ENCODE measurements at regions not wholly inside any gene's neighbourhood (a gene's known extent, or its start where the extent isn't known, plus 50 kb on each side); places are given as distances from the start of the nearest gene placed in this dataset.
A peak's percentile ranks its signal among the peaks of the same experiment; 100 is the strongest.

- no peak for DNase-seq
Measured at GRCh38 chr22:47943729-47944700, 1181.6 kb downstream of the TBC1D22A start.

- no peak for DNase-seq
Measured at GRCh38 chr22:47940211-47940610, 1177.8 kb downstream of the TBC1D22A start.

DNA sequence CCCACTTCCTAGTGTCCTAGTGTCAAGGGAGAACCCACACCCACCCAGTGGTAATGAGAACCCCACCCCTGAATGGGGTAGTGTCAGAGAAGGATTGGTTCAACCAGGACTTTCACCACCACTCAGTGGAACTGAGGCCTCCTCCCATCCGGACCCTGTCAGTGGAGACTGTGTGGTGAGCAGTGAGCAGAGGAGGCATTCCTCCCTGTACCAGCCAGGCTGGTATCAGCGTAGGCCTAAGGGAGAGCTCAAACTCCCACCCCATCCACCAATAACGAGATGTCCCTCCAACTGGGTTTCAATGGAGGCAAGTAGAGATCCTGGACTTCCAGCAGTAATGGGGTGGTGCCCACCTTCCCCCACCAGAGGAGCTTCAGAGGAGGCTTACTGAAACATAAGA, 1171.4 kb downstream of the TBC1D22A start:
- no peak for DNase-seq

DNA sequence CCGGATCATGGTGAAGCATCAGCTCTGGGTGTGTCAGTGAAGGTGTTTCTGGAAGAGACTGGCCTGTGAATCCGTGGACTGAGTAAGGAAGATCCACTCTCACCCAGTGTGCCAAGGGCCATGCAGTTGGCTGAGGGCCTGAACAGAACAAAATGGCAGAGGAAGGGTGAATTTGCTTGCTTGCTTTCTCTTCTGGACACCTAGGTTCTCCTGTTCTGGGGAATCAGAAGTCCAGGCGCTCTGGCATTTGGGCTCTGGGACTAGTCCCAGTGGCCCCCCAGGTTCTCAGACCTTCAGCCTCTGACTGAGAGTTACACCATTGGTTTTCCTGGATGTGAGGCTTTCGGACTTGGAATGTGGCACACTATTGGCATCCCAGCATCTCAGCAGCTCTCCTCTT, 1170.8 kb downstream of the TBC1D22A start:
- DNase-seq, result no peak

- DNase-seq, result no peak
Measured at GRCh38 chr22:47929646-47930185, 1167.3 kb downstream of the TBC1D22A start.

GRCh38 chr22:47929073-47929472, 1166.6 kb downstream of the TBC1D22A start:
- DNase-seq, result no peak

- DNase-seq, result no peak
Measured at GRCh38 chr22:47928631-47929030, 1166.2 kb downstream of the TBC1D22A start.

GRCh38 chr22:47927648-47928210, 1165.3 kb downstream of the TBC1D22A start:
- DNase-seq, result no peak

GRCh38 chr22:47923011-47923427, 1160.6 kb downstream of the TBC1D22A start:
- no peak for DNase-seq

GRCh38 chr22:47921906-47922305, 1159.5 kb downstream of the TBC1D22A start:
- no peak for DNase-seq

DNA sequence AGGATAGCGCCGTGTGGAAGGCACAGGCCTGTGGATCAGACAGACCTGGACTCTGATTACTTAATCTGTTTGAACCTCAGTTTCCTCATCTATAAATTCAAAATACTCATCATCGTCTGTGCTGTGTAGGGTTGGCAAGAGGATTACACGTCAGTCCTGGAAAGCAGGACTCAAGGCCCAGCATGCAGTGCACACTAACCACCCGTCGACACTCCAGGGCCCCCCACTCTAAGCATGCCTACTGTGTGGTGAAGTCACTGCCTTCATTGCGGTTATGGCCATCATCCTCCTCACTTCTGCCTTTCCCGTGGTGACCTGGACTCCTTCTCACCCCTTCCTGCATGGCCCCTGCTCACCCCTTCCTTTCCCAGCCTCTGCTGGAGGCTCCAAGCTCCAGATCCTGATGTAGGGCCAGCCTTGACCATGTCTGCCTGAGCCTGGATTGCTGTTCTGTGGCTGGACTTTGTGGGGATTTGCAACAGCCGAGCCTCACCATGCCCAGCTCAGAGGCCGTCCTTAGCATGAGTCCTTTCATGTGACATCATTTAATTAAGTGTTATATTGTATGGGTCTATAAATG, 1158.0 kb downstream of the TBC1D22A start:
- no peak for DNase-seq

DNA sequence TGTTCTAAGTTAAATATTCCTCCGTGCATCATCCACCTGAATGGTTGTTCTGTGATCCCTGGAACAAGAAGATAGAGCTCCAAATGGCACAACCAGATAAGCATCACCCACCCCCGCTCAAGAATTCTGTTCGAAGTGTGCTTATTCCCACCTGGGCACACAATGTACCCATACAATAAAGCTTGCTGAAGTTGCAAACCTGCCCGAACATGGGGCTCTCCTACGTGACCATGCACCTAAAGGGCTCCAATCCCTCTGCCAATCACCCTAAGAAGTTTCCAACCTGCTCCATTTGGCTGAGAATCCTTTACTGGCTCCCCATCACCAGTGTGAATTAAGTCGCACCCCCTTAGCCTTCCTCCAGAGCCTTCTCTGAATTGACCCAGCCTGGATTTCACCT, 1157.4 kb downstream of the TBC1D22A start:
- DNase-seq, result no peak

DNA sequence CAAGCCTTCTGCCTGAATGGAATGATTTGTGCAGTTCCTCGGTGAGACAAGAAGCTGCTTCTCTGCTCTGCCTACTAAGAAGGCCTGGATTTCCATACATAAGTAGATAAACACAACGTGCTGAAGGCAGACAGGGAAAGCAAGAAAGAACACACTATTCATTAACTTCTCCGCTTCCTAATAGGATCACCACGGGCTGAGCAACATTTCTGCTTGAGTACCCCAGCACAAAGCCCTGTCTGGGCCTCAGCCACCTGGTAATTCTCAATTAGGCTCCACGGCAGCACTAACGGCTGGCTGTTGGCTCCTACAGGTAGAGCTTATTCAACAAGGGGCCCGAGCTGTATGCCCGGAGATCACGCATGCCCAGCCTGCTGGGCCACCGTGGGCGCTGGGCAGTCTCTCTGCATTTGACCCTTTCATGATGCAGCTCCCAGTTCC, 1156.6 kb downstream of the TBC1D22A start:
- DNase-seq, result peak; percentile 4

- DNase-seq, result no peak
Measured at GRCh38 chr22:47918276-47918921, 1155.9 kb downstream of the TBC1D22A start.

DNA sequence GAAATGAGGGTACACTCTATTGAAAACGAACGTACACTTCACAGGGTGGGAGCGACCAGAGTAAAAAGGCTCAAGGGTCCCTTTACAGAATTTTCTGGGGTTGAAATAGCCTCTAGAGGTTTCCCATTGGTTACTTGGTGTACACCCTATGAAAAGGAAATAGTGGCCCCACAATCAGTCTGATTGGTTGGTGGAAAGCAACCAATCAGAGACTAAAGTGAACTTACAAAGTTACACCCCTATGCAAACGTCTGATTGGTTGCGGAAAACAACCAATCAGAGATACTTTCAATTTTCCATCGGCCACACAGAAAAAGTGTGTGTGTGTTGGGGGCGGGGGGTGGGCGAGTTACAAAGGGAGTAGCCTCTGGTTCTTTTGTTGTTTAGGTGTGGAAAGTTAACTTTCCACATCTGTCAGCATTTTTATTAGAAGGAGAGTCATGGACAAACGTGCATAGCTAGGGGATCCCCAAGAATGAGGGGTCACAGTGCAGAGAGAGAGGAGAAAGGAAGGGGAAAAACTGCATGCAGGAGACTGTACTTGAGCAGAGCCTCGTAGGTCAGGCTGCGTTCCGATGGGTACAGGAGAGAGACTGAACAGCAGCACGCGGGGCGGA, 1152.1 kb downstream of the TBC1D22A start:
- DNase-seq, result no peak

- no peak for DNase-seq
Measured at GRCh38 chr22:47902646-47903180, 1140.3 kb downstream of the TBC1D22A start.

DNA sequence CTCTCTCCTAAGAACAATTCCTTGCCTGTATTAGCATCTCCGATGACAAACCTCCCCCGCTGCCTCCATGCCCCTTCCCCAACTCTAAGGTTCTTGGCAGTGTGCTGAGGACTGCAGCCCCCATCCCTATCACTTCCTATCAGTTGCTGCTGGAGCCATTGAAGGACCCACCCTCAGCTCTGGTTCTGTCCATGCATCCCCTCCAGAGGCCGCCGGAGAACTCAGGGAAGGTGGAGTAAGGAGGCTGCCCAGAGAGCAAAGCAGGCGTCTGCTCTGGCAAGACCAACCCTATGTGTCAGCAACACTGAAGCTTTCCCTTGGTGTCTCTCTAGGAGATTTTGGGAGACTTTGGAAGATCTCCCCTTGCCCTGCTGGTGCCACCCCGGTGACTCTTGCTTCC, 1139.5 kb downstream of the TBC1D22A start:
- no peak for DNase-seq

DNA sequence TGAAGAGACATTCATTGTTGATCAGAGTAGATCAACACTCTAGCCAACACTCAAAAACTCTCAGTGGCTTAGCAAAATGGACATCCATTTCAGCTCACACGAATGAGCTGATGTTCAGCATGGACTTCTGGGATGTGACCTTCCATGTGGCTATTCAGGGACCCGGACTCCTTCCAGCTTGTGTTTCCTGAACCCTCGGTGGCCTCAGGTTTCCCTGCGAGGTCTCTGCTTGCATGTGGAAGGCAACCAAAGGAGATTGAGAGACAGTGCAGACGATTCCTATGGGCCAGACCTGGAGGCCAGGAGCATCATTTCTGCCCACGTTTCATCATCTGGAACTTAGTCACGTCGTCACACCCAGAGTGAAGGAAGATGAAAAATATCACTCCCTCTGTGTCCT, 1137.4 kb downstream of the TBC1D22A start:
- DNase-seq, result no peak

- no peak for DNase-seq
Measured at GRCh38 chr22:47898946-47899345, 1136.5 kb downstream of the TBC1D22A start.

GRCh38 chr22:47891609-47892008, 1129.2 kb downstream of the TBC1D22A start:
- no peak for DNase-seq

DNA sequence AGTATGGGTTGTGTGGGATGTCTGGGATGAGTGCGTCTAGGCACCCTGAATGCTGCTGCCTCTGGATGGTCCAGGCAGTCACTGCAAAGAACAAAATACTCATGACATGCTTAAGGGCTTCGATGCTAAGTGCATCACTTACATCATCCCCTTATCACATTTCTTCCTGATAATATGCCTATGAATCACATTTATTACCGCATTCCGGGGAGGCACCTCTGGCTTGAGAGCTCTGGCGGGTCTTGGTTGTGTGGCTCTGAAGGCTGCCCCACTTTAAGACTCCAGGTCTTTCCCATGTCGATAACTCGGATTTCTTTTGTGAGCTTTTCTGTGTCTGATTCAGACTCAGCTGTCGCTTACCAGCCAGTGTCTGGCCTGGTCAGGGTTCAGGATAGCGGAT, 1126.4 kb downstream of the TBC1D22A start:
- no peak for DNase-seq

GRCh38 chr22:47884775-47885174, 1122.3 kb downstream of the TBC1D22A start:
- no peak for DNase-seq

All from NCI-H1105 (cell line).